H1 (cell line): ENCODE measurements at regions not wholly inside any gene's neighbourhood (a gene's known extent, or its start where the extent isn't known, plus 50 kb on each side); places are given as distances from the start of the nearest gene placed in this dataset.

ENCODE experiments used
- CTCF ChIA-PET: fragments of 300-600 bp; sonication (Branson Sonifier 250); formaldehyde crosslinking; loops from one replicate; lab custom pipeline; 2021; ENCODE audit not compliant: partially characterized antibody; lab: Charles Lee
- POLR2A ChIA-PET: fragments of 300-600 bp; sonication (Branson Sonifier 250); formaldehyde crosslinking; loops from one replicate; lab custom pipeline; 2021; ENCODE audit warnings: inconsistent platforms; ENCODE audit not compliant: partially characterized antibody; lab: Charles Lee
- DNase-seq, 2 experiments: peaks; one replicate each; pipeline versions ENCODE4 v3.0.0 to v3.0.0-alpha.2; 2010 to 2022; ENCODE audit warnings: low spot score in 2 of 2, low read depth in 1 of 2, mixed read lengths in 1 of 2
- FAIRE-seq: peaks from 2 replicates; lab custom pipeline; 2011; peaks lifted over from hg19 to GRCh38; lab: Jason Lieb, UNC
- H2AFZ ChIP-seq: 2 replicates; pipeline ENCODE4 v1.8.1; 2012; ENCODE audit warnings: low read length, inconsistent platforms
- H2AK5ac ChIP-seq: 2 replicates; pipeline ENCODE4 v1.6.1; 2013; ENCODE audit warnings: low read depth, low read length
- H2BK120ac ChIP-seq: replicated peaks from 2 replicates; pipeline ENCODE3; 2013; ENCODE audit warnings: low read depth, low read length, inconsistent platforms
- H2BK12ac ChIP-seq: 2 replicates; pipeline ENCODE4 v1.6.1; 2013; ENCODE audit warnings: low read depth, low read length
- H2BK15ac ChIP-seq: 2 replicates; pipeline ENCODE4 v1.6.1; 2013; ENCODE audit warnings: low read length
- H2BK20ac ChIP-seq: 2 replicates; pipeline ENCODE4 v1.6.1; 2013; ENCODE audit warnings: low read length
- H2BK5ac ChIP-seq: 2 replicates; pipeline ENCODE4 v1.6.1; 2013; ENCODE audit warnings: low read depth, low read length
- H3K14ac ChIP-seq: 2 replicates; pipeline ENCODE4 v1.6.1; 2013; ENCODE audit warnings: inconsistent platforms; ENCODE audit not compliant: insufficient read length
- H3K18ac ChIP-seq: 2 replicates; pipeline ENCODE4 v1.6.1; 2013; ENCODE audit warnings: low read length; ENCODE audit errors: extremely low read depth
- H3K23ac ChIP-seq: 2 replicates; pipeline ENCODE4 v1.6.1; 2013; ENCODE audit warnings: inconsistent platforms; ENCODE audit not compliant: insufficient read length
- H3K23me2 ChIP-seq: 2 replicates; pipeline ENCODE4 v1.6.1; 2013; ENCODE audit warnings: low read depth, low read length
- H3K27ac ChIP-seq: 2 replicates; pipeline ENCODE4 v1.6.1; 2011; ENCODE audit warnings: low read depth, low read length, inconsistent platforms
- H3K27me3 ChIP-seq, 4 experiments: replicated peaks in 1 of 4; 1 replicate in 1 of 4; 2 replicates in 3 of 4; pipeline versions ENCODE4 v1.6.1 to v1.8.1; 2011 to 2013; ENCODE audit warnings: low read length in 3 of 4, mild to moderate bottlenecking in 3 of 4, inconsistent platforms in 2 of 4, mixed read lengths in 2 of 4, moderate library complexity in 1 of 4; ENCODE audit not compliant: control insufficient read depth in 3 of 4, insufficient read depth in 3 of 4; ENCODE audit errors: extremely low read depth in 1 of 4
- H3K36me3 ChIP-seq, 4 experiments: 2 replicates each; pipeline versions ENCODE4 v1.6.1 to v1.8.1; 2011 to 2013; ENCODE audit warnings: mild to moderate bottlenecking in 4 of 4, low read length in 3 of 4, moderate library complexity in 2 of 4, control low read depth in 1 of 4, inconsistent platforms in 1 of 4; ENCODE audit not compliant: insufficient read depth in 4 of 4, control insufficient read depth in 2 of 4
- H3K4ac ChIP-seq: replicated peaks from 2 replicates; pipeline ENCODE3; 2013; ENCODE audit warnings: low read length, low read depth, mixed read lengths, inconsistent platforms; ENCODE audit not compliant: insufficient read length
- H3K4me1 ChIP-seq, 4 experiments: replicated peaks in 1 of 4; 1 replicate in 1 of 4; 2 replicates in 3 of 4; pipeline versions ENCODE4 v1.6.1 to v1.8.1; 2011 to 2013; ENCODE audit warnings: low read length in 3 of 4, inconsistent platforms in 2 of 4, mixed read lengths in 1 of 4; ENCODE audit not compliant: insufficient read depth in 4 of 4, control insufficient read depth in 3 of 4
- H3K4me2 ChIP-seq, 2 experiments: 2 replicates each; pipeline versions ENCODE4 v1.6.1 to v1.8.1; 2011 to 2013; ENCODE audit warnings: low read depth in 2 of 2, low read length in 2 of 2, control low read depth in 1 of 2, inconsistent platforms in 1 of 2, mild to moderate bottlenecking in 1 of 2; ENCODE audit not compliant: insufficient read depth in 1 of 2
- H3K4me3 ChIP-seq, 4 experiments: fragments of 200-600, 300-600 bp in 1 of 4; sonication (generic), shearing (Covaris generic), sonication (Bioruptor Twin) in 1 of 4; 2 replicates each; pipeline versions ENCODE4 v1.5.1 to v1.8.1; 2011 to 2016; ENCODE audit warnings: low read length in 4 of 4, low read depth in 3 of 4, control low read depth in 2 of 4, inconsistent platforms in 2 of 4, mild to moderate bottlenecking in 2 of 4, mixed read lengths in 1 of 4, moderate library complexity in 1 of 4; ENCODE audit not compliant: insufficient read depth in 2 of 4; ENCODE audit errors: extremely low read depth in 1 of 4
- H3K56ac ChIP-seq: replicated peaks from 2 replicates; pipeline ENCODE3; 2013; ENCODE audit warnings: low read depth, mild to moderate bottlenecking, mixed read lengths, low read length, inconsistent platforms; ENCODE audit not compliant: insufficient read length
- H3K79me1 ChIP-seq: 2 replicates; pipeline ENCODE4 v1.6.1; 2013; ENCODE audit warnings: low read depth, low read length, control low read depth
- H3K79me2 ChIP-seq, 2 experiments: 2 replicates each; pipeline versions ENCODE4 v1.6.1 to v1.8.1; 2012 to 2013; ENCODE audit warnings: low read length in 2 of 2, mild to moderate bottlenecking in 2 of 2, inconsistent platforms in 1 of 2; ENCODE audit not compliant: insufficient read depth in 2 of 2, control insufficient read depth in 1 of 2
- H3K9ac ChIP-seq, 4 experiments: replicated peaks in 1 of 4; 1 replicate in 1 of 4; 2 replicates in 3 of 4; pipeline versions ENCODE4 v1.6.1 to v1.8.1; 2011 to 2013; ENCODE audit warnings: low read depth in 3 of 4, low read length in 3 of 4, control low read depth in 2 of 4, mild to moderate bottlenecking in 2 of 4, moderate library complexity in 2 of 4, inconsistent platforms in 1 of 4; ENCODE audit errors: extremely low read depth in 1 of 4
- H3K9me3 ChIP-seq, 2 experiments: 2 replicates each; pipeline versions ENCODE4 v1.6.1 to v1.8.1; 2012 to 2013; ENCODE audit warnings: mild to moderate bottlenecking in 2 of 2, moderate library complexity in 2 of 2, control low read depth in 1 of 2, inconsistent platforms in 1 of 2, low read depth in 1 of 2, low read length in 1 of 2, mixed read lengths in 1 of 2; ENCODE audit not compliant: insufficient read depth in 2 of 2
- H4K20me1 ChIP-seq, 2 experiments: replicated peaks in 1 of 2; 2 replicates each; pipeline versions ENCODE3 to v1.8.1; 2011 to 2013; ENCODE audit warnings: inconsistent platforms in 2 of 2, low read length in 2 of 2, mild to moderate bottlenecking in 1 of 2; ENCODE audit not compliant: insufficient read depth in 2 of 2, control insufficient read depth in 1 of 2
- H4K5ac ChIP-seq: 2 replicates; pipeline ENCODE4 v1.6.1; 2013; ENCODE audit warnings: low read length, low read depth, mixed read lengths, inconsistent platforms; ENCODE audit not compliant: insufficient read length
- H4K8ac ChIP-seq: 2 replicates; pipeline ENCODE4 v1.8.0; 2013; ENCODE audit warnings: mild to moderate bottlenecking, moderate library complexity, low read length, inconsistent platforms; ENCODE audit not compliant: insufficient read depth; ENCODE audit errors: extremely low read depth
- H4K91ac ChIP-seq: replicated peaks from 2 replicates; pipeline ENCODE3; 2013; ENCODE audit warnings: low read length, mixed read lengths, inconsistent platforms; ENCODE audit not compliant: insufficient read length
- EZH2 ChIP-seq: fragments of 200-600 bp; sonication (generic); IDR thresholded peaks from 2 replicates; pipeline ENCODE4 v1.7.1; 2012; ENCODE audit warnings: low read depth, mild to moderate bottlenecking, moderate library complexity, low read length, inconsistent platforms; ENCODE audit not compliant: severe bottlenecking
- GTF2F1 ChIP-seq: IDR thresholded peaks from 2 replicates; pipeline ENCODE4 v1.6.1; 2012; ENCODE audit warnings: low read depth, low read length, improper control_type of control experiment, borderline replicate concordance
- KDM4A ChIP-seq: IDR thresholded peaks from one replicate; pipeline ENCODE4 v1.7.1; 2012; ENCODE audit warnings: low read depth, mild to moderate bottlenecking, moderate library complexity, low read length, inconsistent platforms; ENCODE audit not compliant: severe bottlenecking
- POU5F1 ChIP-seq: IDR thresholded peaks from 2 replicates; pipeline ENCODE4 v1.6.1; 2011; ENCODE audit warnings: low read depth, mild to moderate bottlenecking, low read length, moderate library complexity
- RAD21 ChIP-seq, 2 experiments: IDR thresholded peaks in 1 of 2; conservative IDR thresholded peaks in 1 of 2; 2 replicates each; pipeline ENCODE4 v1.6.1; 2011; ENCODE audit warnings: low read depth in 2 of 2, low read length in 2 of 2, improper control_type of control experiment in 1 of 2, inconsistent platforms in 1 of 2, mild to moderate bottlenecking in 1 of 2, moderate library complexity in 1 of 2
- RFX5 ChIP-seq: IDR thresholded peaks from 2 replicates; pipeline ENCODE4 v1.6.1; 2011; ENCODE audit warnings: low read depth, low read length, improper control_type of control experiment, borderline replicate concordance
- SAP30 ChIP-seq: fragments of 300-600 bp; sonication (generic); IDR thresholded peaks from 2 replicates; pipeline ENCODE4 v1.7.1; 2012; ENCODE audit warnings: low read length, moderate library complexity, mild to moderate bottlenecking, inconsistent platforms; ENCODE audit not compliant: insufficient read depth, insufficient replicate concordance
- SP4 ChIP-seq: IDR thresholded peaks from 2 replicates; pipeline ENCODE4 v1.6.1; 2012; ENCODE audit warnings: low read length, inconsistent platforms
- ZNF274 ChIP-seq: IDR thresholded peaks from 2 replicates; pipeline ENCODE4 v1.7.0; 2012; ENCODE audit warnings: low read length, borderline replicate concordance; ENCODE audit errors: extremely low read depth
- WGBS, 2 experiments: shearing (Covaris generic) in 1 of 2; methylation state at CpG; one replicate each; pipeline versions ENCODE4 v1.1.6 to v1.1.7; 2013 to 2015; ENCODE audit warnings: low lambda C conversion rate in 2 of 2, mixed read lengths in 2 of 2, inconsistent platforms in 1 of 2, low coverage in 1 of 2, missing lambda C conversion rate in 1 of 2; ENCODE audit not compliant: insufficient replicate concordance in 2 of 2, insufficient coverage in 1 of 2, insufficient read length in 1 of 2; ENCODE audit errors: extremely low coverage in 1 of 2, missing lambda C conversion rate in 1 of 2; 5-methylcytosine and 5-hydroxymethylcytosine counted together

- Histone ChIP-seq H2BK5ac (no peak overlapping the region), H3K79me1 (no peaks in the 10 kb centered on the region), H3K56ac (no peak overlapping the region), H3K27ac (no peak overlapping the region), H3K4me2 (no peak overlapping the region), H4K5ac (no peak overlapping the region), H3K36me3 (no peaks in the 10 kb centered on the region), H2BK12ac (no peak overlapping the region), H3K27me3 (no peaks in the 10 kb centered on the region), H3K14ac (no peak overlapping the region), H2AFZ (no peak overlapping the region), H3K79me2 (no peaks in the 10 kb centered on the region), H3K4ac (no peak overlapping the region)
- no peak for DNase-seq
- POLR2A ChIA-PET, result no interaction called here
- TF ChIP-seq POU5F1, result no peak
- TF ChIP-seq GTF2F1, result no peak
- no peak for TF ChIP-seq ZNF274
- no peak for TF ChIP-seq RFX5
- no peak for TF ChIP-seq KDM4A
- no peak for TF ChIP-seq EZH2
- TF ChIP-seq SAP30, result no peak
- TF ChIP-seq RAD21 (IDR thresholded peaks at IDR 0.05 in 1 of 2, conservative IDR thresholded peaks at IDR 0.05 in 1 of 2; ENCODE audit: low read depth in 2 of 2, low read length in 2 of 2), result no peak
- no peak for TF ChIP-seq SP4
- TF ChIP-seq, all 59 proteins: peak for 0
- Histone ChIP-seq H2BK20ac (no peak overlapping the region), H3K4me3 (no peak overlapping the region), H3K18ac (no peak overlapping the region), H2AK5ac (no peak overlapping the region), H3K9me3 (no peaks in the 10 kb centered on the region), H3K23ac (no peak overlapping the region), H2BK15ac (no peak overlapping the region), H4K91ac (no peak overlapping the region), H4K20me1 (no peaks in the 10 kb centered on the region), H3K4me1 (peaks cover 0 to 2% (median 0%) of the 10 kb centered on the region in 4 experiments; a peak in 1 of 7 replicates), H3K23me2 (no peaks in the 10 kb centered on the region), H4K8ac (no peak overlapping the region), H3K9ac (no peak overlapping the region), H2BK120ac (no peak overlapping the region)
- CTCF ChIA-PET, result interaction anchor here (0.5 to 1.5 kb wide), 2 partner anchors 21 to 396 kb away, joined by 3 to 4 read pairs; no protein-coding TSS in a partner anchor
- no peak for FAIRE-seq
- 90% methylated on average over 4 of the region's 4 CpGs; no CpG with 5 or more reads in 1 of the 2 experiments for WGBS, 2 experiments
These were observed 303.6 kb downstream of the KCNRG start for GRCh38 chr13:50318887-50319286.
